ENCODE measurements at regions not wholly inside any gene's neighbourhood (a gene's known extent, or its start where the extent isn't known, plus 50 kb on each side); places are given as distances from the start of the nearest gene placed in this dataset.
A peak's percentile ranks its signal among the peaks of the same experiment; 100 is the strongest.

DNA sequence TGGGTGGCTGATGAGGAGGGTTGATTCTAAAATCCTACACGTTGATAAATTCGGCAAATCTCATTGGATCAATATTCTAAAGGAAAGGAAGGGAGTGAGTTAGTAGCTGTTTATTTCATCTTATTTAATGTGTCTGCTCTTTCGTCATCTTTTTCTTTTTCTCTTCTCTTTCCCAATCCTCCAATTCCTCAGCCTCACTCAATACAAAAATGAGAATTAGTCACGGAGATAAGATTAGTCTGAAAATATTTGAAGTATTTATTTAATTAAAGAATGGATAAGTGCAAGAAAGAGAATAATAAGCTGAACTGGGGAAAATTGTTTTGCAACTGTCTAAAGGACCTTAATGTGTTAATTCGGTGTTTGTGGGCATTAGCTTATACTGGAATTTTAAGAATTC is 1095.1 kb downstream of the DTWD2 start:
- no peaks in the 10 kb centered on the region for H3K4me1 ChIP-seq
- no peak for DNase-seq
- no peak for TF ChIP-seq CTCF (IDR thresholded peaks at IDR 0.05)
- no peak for TF ChIP-seq POLR2A (IDR thresholded peaks at IDR 0.05)
- no peak for TF ChIP-seq POLR2AphosphoS5 (IDR thresholded peaks at IDR 0.05)
- TF ChIP-seq EP300 (IDR thresholded peaks at IDR 0.05) = no peak
- no peak overlapping the region for H3K4me3 ChIP-seq
- no peak overlapping the region for H3K27ac ChIP-seq
- 67 to 76% (median 70%) methylated on average over 5 of the region's 5 CpGs for WGBS, 5 donors
- H3K27me3 ChIP-seq = no peaks in the 10 kb centered on the region
- intact Hi-C loops (cut with DNase I; ENCODE audit: low total_unique reads) = no loop called here
- H3K36me3 ChIP-seq = no peaks in the 10 kb centered on the region
- peaks cover 0 to under 1% (median 0%) of the 10 kb centered on the region in 4 donors for H3K9me3 ChIP-seq

- no peaks in the 10 kb centered on the region for H3K36me3 ChIP-seq
- H3K4me1 ChIP-seq = no peaks in the 10 kb centered on the region
- 82 to 88% (median 85%) methylated on average over 4 of the region's 4 CpGs for WGBS, 5 donors
- H3K27ac ChIP-seq = no peak overlapping the region
- H3K27me3 ChIP-seq = no peaks in the 10 kb centered on the region
- H3K9me3 ChIP-seq = no peaks in the 10 kb centered on the region
- H3K4me3 ChIP-seq = no peak overlapping the region
- TF ChIP-seq CTCF (IDR thresholded peaks at IDR 0.05) = no peak
- TF ChIP-seq POLR2AphosphoS5 (IDR thresholded peaks at IDR 0.05) = no peak
- no peak for TF ChIP-seq EP300 (IDR thresholded peaks at IDR 0.05)
- TF ChIP-seq POLR2A (IDR thresholded peaks at IDR 0.05) = no peak
- DNase-seq = no peak
- intact Hi-C loops (cut with DNase I; ENCODE audit: low total_unique reads) = no loop called here
Observed at GRCh38 chr5:117892360-117892759, 1096.0 kb downstream of the DTWD2 start.

DNA sequence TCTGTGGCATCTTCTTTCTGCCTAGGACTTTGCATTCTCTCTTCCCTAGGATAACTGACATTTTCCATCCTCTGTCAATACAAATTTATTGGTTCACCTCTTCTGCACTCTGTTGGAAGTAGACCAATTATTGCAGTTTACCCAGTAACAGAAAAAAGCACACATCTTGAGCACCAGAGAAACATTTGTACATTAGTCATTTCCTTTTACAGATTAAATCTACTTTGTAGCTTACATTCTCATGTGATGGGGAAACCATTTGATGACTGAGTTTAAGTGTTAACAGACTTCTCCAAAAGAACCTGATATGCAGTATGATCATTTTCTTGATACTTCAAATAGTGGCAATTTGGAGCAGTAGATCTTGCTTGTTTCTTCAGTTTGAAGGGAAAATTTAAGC is 1098.8 kb downstream of the DTWD2 start:
- no peak for DNase-seq
- TF ChIP-seq POLR2AphosphoS5 (IDR thresholded peaks at IDR 0.05) (no peak), CTCF (IDR thresholded peaks at IDR 0.05) (no peak), POLR2A (IDR thresholded peaks at IDR 0.05) (no peak), EP300 (IDR thresholded peaks at IDR 0.05) (no peak)
- Histone ChIP-seq H3K27me3 (no peaks in the 10 kb centered on the region), H3K27ac (no peak overlapping the region), H3K9me3 (no peaks in the 10 kb centered on the region), H3K4me3 (no peak overlapping the region), H3K36me3 (no peaks in the 10 kb centered on the region), H3K4me1 (no peaks in the 10 kb centered on the region)
- intact Hi-C loops (cut with DNase I; ENCODE audit: low total_unique reads) = no loop called here

- H3K4me1 ChIP-seq = no peaks in the 10 kb centered on the region
- 9 to 29% (median 24%) methylated on average over 2 of the region's 2 CpGs for WGBS, 5 donors
- H3K27me3 ChIP-seq = no peaks in the 10 kb centered on the region
- peak overlapping the region in 3 of 4 donors; percentile 21 to 27 (median 25) for H3K4me3 ChIP-seq
- H3K27ac ChIP-seq = peak overlapping the region in 1 of 5 donors; percentile 24
- H3K36me3 ChIP-seq = no peaks in the 10 kb centered on the region
- peak in 1 of 2 donors; percentile 41 for DNase-seq
- H3K9me3 ChIP-seq = no peaks in the 10 kb centered on the region
- intact Hi-C loops (cut with DNase I; ENCODE audit: low total_unique reads) = no loop called here
- TF ChIP-seq POLR2A (IDR thresholded peaks at IDR 0.05) (no peak), POLR2AphosphoS5 (IDR thresholded peaks at IDR 0.05) (no peak), EP300 (IDR thresholded peaks at IDR 0.05) (no peak), CTCF (IDR thresholded peaks at IDR 0.05) (no peak)
Observed at GRCh38 chr5:117888688-117889087, 1099.7 kb downstream of the DTWD2 start.
